ENCODE measurements at regions not wholly inside any gene's neighbourhood (a gene's known extent, or its start where the extent isn't known, plus 50 kb on each side); places are given as distances from the start of the nearest gene placed in this dataset.
A peak's percentile ranks its signal among the peaks of the same experiment; 100 is the strongest.
"Not testable (repeated sequence)": the region's sequence is repeated elsewhere in the genome, so short reads cannot be mapped to it uniquely, and the experiment has no call there.

DNA sequence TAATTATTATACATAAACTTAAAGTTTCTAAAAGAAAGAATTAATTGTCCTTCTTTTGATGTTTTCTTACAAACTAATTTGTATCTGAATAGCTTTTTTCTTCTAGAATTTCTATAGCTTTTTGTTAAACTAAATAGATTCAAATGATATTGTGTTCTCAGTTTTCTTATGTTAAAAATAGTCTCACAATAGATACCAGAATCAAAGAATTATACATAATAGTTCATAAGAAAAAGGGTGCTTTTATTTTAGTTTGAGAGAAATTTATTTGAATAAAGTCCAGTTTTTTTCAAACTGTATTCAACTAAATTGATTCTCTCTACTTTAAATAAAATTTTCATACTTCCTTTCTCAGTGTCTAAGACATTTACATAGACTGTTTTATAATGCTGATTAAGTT lies 274.8 kb downstream of the SEMA3D start:
- Histone ChIP-seq H3K4me2 (ENCODE audit: low read length) (no peak overlapping the region), H3K9ac (ENCODE audit: low read length) (no peak overlapping the region), H2AFZ (ENCODE audit: low read length) (no peak overlapping the region), H3K9me3 (ENCODE audit: low read length) (no peaks in the 10 kb centered on the region), H3K27ac (ENCODE audit: low read length) (no peak overlapping the region), H3F3A (ENCODE audit: low read length, unreplicated experiment) (no peaks in the 10 kb centered on the region), H3K27me3 (ENCODE audit: low read length) (no peaks in the 10 kb centered on the region), H3K4me1 (ENCODE audit: insufficient read depth, low read length) (peaks cover 19% of the 10 kb centered on the region), H3K4me3 (ENCODE audit: low read length) (no peak overlapping the region), H3K36me3 (ENCODE audit: low read depth, low read length) (no peaks in the 10 kb centered on the region), H3K9me2 (replicated peaks; ENCODE audit: low read length) (no peaks in the 10 kb centered on the region), H3K79me2 (ENCODE audit: low read length) (no peaks in the 10 kb centered on the region), H4K20me1 (ENCODE audit: low read length) (no peaks in the 10 kb centered on the region)
- POLR2A ChIA-PET (ENCODE audit: unreplicated experiment): no interaction called here
- ATAC-seq: no peak
- intact Hi-C loops (cut with micrococcal nuclease): loop anchor here (5.0 kb wide), 1 partner anchor 430 kb away; no protein-coding TSS in a partner anchor
- TF ChIP-seq CTCF (conservative IDR thresholded peaks at IDR 0.05; ENCODE audit: low read depth, low read length) (no peak), EZH2phosphoT487 (IDR thresholded peaks at IDR 0.05; ENCODE audit: borderline replicate concordance, low read length) (no peak), EZH2 (IDR thresholded peaks at IDR 0.05; ENCODE audit: low read length, unreplicated experiment) (no peak)
- no TSS peak for BruUV-seq (replicated peaks)
- no peak for DNase-seq
- CTCF ChIA-PET: interaction anchor here (0.6 kb wide), 1 partner anchor 75 kb away, joined by 6 read pairs; no protein-coding TSS in a partner anchor

DNA sequence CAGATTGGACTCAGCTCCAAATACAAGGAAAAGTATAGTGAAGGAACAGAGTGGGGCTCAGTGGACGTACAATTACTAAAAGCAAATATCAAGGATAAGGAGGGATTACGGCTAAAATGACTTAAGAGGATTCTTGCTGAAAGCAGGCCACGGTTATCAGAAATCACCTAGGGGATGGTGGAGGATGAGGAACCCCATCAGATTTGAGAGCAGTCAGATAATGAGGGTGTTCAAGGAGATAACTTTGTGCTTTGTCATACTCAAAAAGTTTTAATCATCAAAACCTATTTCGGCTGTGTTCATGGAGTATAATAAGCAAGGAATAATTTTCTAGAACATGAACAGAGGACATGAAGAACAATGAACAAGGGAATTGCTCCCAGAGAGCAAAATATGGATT lies 275.8 kb downstream of the SEMA3D start:
- H3F3A ChIP-seq (ENCODE audit: low read length, unreplicated experiment): no peaks in the 10 kb centered on the region
- no peaks in the 10 kb centered on the region for H4K20me1 ChIP-seq (ENCODE audit: low read length)
- H3K4me3 ChIP-seq (ENCODE audit: low read length): no peak overlapping the region
- DNase-seq (no peak), ATAC-seq (no peak)
- H3K4me2 ChIP-seq (ENCODE audit: low read length): no peak overlapping the region
- no peak overlapping the region for H3K27ac ChIP-seq (ENCODE audit: low read length)
- peaks cover 19% of the 10 kb centered on the region for H3K4me1 ChIP-seq (ENCODE audit: insufficient read depth, low read length)
- ChIA-PET POLR2A (ENCODE audit: unreplicated experiment) (no interaction called here), CTCF (no interaction called here)
- H3K9me2 ChIP-seq (replicated peaks; ENCODE audit: low read length): no peaks in the 10 kb centered on the region
- H3K9me3 ChIP-seq (ENCODE audit: low read length): no peaks in the 10 kb centered on the region
- H3K27me3 ChIP-seq (ENCODE audit: low read length): no peaks in the 10 kb centered on the region
- H3K9ac ChIP-seq (ENCODE audit: low read length): no peak overlapping the region
- no peaks in the 10 kb centered on the region for H3K79me2 ChIP-seq (ENCODE audit: low read length)
- intact Hi-C loops (cut with micrococcal nuclease): loop anchor here (5.0 kb wide), 1 partner anchor 429 kb away; no protein-coding TSS in a partner anchor
- no peaks in the 10 kb centered on the region for H3K36me3 ChIP-seq (ENCODE audit: low read depth, low read length)
- no peak overlapping the region for H2AFZ ChIP-seq (ENCODE audit: low read length)
- BruUV-seq (replicated peaks): no TSS peak
- TF ChIP-seq EZH2 (IDR thresholded peaks at IDR 0.05; ENCODE audit: low read length, unreplicated experiment) (no peak), EZH2phosphoT487 (IDR thresholded peaks at IDR 0.05; ENCODE audit: borderline replicate concordance, low read length) (no peak), CTCF (conservative IDR thresholded peaks at IDR 0.05; ENCODE audit: low read depth, low read length) (no peak)

DNA sequence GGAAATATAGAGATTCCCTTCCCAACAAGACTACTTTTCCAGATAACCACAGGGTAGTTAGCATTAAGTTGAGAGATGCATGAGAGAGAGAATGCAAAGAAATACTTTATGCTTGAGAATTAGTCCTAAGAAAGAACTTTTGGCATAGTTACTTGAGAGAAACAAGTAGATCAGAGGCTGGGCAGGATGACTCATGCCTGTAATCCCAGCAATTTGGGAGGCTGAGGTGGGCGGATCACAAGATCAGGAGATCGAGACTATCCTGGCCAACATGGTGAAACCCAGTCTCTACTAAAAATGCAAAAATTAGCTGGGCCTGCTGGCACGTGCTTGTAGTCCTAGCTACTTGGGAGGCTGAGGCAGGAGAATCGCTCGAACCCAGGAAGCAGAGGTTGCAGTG lies 276.5 kb downstream of the SEMA3D start:
- H3F3A ChIP-seq (ENCODE audit: low read length, unreplicated experiment); H3K36me3 ChIP-seq (ENCODE audit: low read depth, low read length); H3K27me3 ChIP-seq (ENCODE audit: low read length); H3K9me3 ChIP-seq (ENCODE audit: low read length); H2AFZ ChIP-seq (ENCODE audit: low read length); H3K4me2 ChIP-seq (ENCODE audit: low read length); BruUV-seq (replicated peaks); H4K20me1 ChIP-seq (ENCODE audit: low read length); H3K9ac ChIP-seq (ENCODE audit: low read length); H3K9me2 ChIP-seq (replicated peaks; ENCODE audit: low read length); H3K79me2 ChIP-seq (ENCODE audit: low read length); CTCF ChIA-PET; ATAC-seq; H3K27ac ChIP-seq (ENCODE audit: low read length); POLR2A ChIA-PET (ENCODE audit: unreplicated experiment); H3K4me3 ChIP-seq (ENCODE audit: low read length): not testable (repeated sequence)
- peaks cover 19% of the 10 kb centered on the region for H3K4me1 ChIP-seq (ENCODE audit: insufficient read depth, low read length)
- DNase-seq: peak; percentile 25
- intact Hi-C loops (cut with micrococcal nuclease): loop anchor here (5.0 kb wide), 1 partner anchor 428 kb away; no protein-coding TSS in a partner anchor

Measured in PC-3 (cell line).